HG03432 (cell line): ENCODE measurements at regions not wholly inside any gene's neighbourhood (a gene's known extent, or its start where the extent isn't known, plus 50 kb on each side); places are given as distances from the start of the nearest gene placed in this dataset.
"Not testable (repeated sequence)": the region's sequence is repeated elsewhere in the genome, so short reads cannot be mapped to it uniquely, and the experiment has no call there.

ENCODE experiments used
- ATAC-seq: cut with Tn5 transposase; IDR thresholded peaks from one replicate; pipeline ENCODE4 v1.9.1; 2021; ENCODE audit warnings: mild to moderate bottlenecking, moderate library complexity; ENCODE audit not compliant: unreplicated experiment

DNA sequence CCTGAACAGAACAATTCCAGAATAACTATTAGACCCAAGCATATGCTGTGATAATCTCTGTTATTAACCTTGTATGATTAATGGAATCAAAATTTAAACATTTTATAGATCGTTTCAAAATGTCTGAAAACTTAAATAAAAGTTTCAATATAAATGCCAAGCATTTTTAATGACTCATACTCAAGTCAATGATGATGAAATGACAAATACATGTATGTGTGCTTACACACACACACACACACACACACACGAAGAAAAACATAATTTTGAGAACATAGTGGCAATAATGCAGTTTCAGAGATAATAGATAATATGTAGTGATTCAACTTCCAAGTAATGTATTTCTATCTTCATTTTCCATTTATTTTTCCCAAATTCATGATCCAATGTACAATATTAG, 384.9 kb upstream of the FOXG1 start:
- ATAC-seq: no peak

DNA sequence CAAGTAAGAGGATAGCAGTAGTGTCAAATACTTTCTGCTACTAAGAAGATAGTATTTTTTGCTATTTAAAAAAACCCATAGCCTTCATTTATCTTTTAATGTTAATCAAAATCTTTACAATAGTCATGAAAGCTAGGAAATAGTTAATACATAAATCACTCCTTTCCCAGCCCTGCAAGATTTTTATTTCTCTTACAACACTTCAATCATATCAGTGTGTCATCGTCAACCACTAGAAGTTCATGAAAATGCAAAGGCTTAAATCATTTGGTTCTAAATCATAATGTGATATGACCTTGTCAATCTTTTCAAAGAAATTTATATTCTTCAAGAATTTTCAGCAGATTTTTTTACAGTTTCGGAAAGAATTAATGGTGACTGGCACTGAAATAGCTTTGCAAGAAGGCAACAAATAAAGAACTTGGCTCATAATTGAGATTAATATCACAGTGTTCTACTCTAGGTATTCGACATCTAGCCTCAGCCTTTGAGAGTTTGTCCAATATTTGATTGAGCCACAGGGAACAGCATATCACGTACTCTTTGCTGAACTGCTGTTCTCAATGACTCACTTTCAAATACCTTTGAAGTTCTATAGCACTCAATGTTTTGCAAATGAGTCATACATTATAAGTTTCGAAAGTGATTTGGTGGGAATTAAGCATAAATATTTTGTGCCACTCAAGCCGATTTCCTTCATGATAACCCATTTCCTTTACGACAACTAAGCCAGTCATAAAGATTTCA, 384.0 kb upstream of the FOXG1 start:
- ATAC-seq: no peak

DNA sequence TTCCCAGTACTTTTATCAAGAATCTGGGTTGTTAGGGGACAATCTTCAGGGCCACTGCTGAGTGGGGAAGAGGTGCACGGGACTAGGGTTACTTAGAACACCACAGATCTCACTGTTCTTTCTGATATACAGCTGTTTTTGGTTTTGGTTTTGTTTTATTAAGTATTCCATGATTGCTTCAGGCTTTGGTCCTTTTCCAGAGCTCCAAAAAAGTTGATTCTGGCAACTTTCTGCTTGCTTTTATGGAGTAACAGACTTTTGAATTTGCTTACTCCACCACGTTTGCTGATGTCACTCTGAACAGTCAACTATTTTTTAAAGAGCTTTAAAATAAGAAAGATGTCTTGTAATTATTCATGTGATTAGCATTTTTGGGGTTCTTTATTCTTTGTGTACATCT, 368.1 kb upstream of the FOXG1 start:
- ATAC-seq: no peak

DNA sequence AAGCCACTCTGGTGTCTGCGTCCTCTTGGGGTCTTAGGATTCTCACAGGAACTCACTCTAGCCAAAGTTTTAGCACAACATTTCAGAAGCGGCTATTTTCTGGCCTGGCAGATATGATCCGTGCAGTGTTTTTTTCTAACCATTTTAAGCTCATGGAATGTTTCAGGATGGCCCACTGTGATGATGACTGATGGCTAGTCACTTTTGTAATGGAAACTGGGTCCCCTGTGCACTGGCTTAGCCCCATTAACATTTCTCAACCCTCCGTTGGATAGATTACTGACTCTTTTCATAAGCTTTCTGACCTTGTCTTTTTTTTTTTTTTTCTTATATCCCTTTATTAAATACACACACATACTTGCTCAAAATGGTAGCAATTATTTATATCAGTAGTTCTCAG, 364.9 kb upstream of the FOXG1 start:
- ATAC-seq: not testable (repeated sequence)

DNA sequence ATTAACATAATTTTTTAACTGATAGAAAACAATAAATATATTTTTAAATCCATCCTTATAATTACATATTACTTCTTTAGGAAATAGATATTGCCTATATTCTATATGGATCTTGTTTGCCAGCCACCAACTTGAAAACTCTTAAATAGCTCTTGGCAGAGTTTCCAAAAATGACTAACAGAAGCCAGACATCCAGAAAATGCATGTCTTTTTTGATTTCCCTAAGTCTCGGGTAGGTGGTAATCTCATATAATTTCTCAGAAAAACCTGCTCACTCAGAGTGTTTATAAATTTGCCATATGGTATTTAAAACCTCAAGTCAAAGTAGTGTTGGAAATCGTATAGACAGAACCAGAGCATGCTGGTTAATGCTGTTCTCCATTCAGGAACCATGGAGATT, 360.4 kb upstream of the FOXG1 start:
- no peak for ATAC-seq

DNA sequence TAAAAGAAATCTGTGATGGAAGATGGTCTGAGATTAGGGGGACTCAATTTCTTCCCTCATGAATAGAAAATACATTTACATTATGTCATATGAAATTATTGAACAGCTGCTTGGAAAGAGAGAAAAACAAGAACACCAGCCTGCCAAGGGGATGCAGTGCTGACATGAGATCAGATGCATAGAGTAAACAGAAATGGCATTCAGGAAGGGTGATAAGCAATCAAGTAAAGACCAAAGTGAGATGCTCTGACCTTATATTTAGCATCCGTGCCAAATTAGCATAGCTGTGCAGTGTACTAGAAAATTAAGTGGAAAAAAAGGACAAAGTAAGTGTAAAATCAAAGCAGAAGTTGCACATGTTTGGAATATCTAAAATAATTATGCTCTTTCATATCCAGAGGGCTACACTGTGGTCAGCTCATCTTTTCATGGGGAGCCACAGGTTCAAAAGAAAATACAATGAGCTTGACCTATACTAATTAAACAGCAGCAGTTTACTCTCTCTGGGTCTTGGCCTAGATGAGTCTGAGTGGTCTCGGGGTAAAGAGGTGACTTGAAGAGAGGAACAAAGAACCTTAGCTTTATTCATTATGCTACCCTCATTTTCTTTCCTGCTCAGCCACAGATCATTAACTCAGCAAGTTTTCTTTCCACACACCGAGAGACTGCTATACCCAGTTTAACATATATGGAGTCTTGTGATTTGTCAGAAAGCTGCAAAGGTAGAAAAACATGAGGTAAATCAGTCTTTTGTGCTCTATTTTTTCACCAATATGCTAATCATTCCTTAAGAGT, 359.4 kb upstream of the FOXG1 start:
- ATAC-seq: no peak

DNA sequence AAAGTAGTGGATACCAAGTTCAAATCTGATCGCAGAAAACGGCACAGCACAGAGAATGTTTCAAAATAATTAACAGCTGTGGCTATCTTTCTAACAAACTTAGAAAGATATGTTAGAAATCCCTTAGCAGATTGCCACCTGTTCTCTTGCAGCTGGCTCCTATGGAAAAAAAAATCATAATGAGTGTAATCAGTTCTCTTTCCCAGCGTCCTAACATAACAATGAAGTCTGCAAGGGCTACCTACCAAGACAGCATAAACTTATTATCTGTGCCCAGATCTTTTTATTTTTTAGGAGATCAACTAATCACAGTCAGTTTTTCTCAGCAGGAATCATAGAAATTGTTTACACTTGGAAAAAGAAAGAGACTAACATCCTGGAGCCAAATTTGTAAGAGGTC, 358.6 kb upstream of the FOXG1 start:
- no peak for ATAC-seq

DNA sequence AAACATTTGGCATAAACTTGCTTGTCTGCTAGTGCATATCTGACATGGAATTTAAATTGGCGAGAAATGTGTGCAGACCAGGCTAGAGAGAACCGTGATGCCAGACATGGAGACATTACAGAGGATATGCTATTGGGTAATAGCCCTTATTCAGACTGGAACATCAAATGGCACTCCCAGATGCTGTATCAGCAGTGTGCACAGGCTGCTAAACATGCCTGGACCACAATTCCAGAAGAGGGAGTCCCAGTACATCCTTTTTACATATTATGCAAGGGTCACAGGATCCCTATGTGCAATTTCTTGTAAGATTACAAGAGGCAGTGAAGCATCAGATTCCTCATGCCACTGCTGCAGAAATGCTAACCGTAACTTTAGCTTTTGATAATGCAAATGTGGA, 354.5 kb upstream of the FOXG1 start:
- no peak for ATAC-seq

DNA sequence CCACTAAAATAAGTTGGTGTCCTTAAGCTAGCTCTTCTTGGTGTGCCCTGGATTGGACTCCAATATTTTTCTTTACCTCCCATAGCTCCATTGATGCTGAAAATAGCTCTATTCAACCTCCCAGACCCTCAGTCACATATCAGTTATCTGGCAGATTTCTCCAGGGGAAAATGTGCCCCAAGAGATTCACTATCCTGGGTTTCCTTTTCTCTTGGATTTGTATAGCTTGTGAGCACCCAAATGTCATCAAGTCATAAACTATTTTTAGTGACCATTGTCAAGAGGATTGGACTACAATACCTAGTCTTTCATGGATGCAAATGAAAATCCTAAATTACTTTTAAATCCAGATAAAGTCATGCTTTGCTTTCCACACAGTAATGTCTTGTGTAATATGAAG, 339.6 kb upstream of the FOXG1 start:
- ATAC-seq: no peak

DNA sequence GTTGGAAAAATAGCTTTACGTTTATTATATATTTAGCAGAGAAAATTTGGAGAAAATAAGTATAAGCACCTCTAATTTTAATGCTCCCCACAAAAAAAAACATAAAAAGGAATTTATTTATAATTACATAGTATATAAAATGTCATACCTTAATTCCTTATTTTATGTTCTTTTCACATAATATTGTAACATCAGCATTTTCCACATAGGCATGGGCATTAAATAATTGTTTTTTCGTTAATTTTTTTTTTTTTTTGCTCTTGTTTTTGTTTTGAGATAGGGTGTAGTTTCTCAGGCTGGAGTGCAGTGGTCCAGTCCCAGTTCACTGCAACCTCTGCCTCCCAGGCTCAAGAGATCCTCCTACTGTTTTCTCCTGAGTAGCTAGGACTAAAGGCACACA, 329.8 kb upstream of the FOXG1 start:
- ATAC-seq: no peak

DNA sequence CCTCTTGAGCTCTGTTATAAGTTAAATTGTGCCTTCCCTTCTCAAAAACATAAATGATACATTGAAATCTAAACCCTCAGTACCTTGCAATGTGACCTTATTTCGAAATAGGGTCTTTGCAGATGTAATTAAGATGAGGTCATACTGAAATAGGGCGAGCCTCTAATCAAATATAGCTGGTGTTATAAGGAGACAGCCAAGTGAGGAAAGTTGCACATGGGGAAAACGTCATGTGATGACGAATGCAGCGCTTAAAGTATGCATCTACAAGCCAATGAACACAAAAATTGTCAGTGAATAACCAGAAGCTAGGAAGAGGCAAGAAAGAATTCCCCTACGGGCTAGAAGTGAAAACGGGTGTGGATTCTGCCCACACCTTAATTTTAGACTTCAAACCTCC, 305.2 kb upstream of the FOXG1 start:
- ATAC-seq: no peak

DNA sequence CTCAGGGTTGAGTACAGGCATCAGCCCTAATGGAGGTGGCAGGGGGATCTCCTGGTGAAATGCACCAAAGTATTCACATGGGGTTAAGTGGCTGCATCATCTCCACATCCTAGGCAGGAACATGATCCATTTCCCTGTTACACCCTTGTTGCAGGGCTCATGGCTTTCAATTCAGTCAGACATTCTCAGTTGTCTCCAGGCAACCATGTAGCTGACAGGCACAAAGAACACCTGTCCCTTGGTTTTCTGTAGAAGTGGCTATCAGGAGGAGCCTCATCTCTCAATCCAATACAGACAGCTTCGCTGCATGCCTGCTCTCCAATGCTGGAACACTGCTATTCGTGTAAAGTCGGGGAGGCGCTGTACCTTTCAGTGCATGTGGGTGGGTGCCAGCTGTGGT, 299.0 kb upstream of the FOXG1 start:
- no peak for ATAC-seq

DNA sequence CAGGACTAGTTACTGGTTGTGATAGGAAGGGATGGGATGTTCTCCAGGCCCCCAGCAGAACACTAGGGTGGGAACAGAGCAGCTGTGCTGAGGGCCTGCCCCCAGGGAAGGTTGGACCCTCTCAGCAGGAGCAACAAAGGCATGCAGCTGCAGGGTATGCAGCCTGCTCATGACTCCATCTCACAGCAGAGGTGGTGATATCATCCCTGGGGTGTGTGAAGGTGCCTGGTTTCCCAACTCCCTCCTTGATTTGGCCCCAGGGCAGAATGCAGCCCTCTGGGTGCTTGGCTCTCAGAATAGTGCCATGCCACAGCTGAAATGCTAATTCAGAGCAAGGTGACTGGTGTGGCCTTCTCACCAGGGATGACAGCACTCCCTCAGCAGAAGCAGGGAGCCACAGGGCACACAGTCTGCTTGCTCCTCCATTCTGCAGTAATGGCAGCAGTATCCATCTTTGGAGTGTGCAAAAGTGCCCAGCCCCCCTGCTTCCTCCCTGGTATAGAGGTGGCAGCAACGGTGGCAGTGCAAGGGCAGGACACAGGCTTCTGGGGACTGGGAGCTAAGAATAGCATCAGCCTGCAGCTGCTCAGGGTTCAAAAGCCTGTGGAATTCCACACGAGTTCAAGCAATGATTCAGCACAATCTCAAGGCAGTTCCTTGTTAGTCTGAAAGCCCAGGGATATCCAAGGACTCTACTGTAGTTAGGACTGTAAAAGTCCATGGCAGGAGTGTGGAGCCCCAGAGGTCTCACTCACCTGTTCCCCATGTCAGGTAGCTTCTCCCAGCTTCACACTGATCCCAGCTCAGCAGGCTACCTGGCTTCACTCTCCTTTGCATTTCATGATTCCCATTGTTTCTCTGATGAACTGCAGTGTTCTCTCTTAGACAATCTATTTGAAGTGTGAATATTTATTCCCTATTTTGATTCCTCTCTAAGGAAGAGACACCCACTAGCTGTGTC, 298.1 kb upstream of the FOXG1 start:
- ATAC-seq: no peak

DNA sequence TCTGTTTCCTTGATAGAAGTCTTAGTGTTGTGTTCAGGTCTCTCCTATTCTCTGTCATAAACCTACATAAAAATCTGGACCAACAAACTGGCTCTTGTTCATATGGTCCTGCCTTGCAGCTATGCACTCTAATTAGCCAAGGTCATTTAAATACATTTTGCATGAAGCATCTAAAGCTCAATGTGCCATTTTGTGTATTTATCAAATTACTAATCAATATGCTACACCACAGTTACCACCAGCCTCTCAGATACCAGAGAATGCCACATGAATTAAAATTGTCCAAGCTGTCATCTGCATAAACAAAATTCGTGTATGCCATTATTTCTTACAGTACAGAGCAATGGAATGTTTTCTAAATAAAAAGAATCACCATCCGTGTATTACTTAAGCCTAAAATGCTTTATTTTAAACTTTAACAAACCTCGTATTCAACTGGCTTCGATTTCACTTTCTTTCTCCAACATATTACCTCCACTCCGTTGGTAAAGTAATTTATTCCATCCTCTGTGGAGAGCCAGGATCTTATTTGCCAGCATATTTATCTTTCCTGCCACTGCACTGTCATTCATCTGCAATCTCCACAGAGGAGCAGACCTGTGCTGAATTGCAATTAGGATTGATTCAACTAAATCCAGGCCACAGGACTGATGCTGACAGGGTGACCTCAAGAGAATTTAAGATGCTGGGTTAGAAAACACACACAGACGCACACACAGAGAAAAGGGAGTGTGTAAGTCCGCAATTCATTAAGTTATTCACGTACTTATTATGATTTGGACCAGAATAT, 284.1 kb upstream of the FOXG1 start:
- no peak for ATAC-seq

DNA sequence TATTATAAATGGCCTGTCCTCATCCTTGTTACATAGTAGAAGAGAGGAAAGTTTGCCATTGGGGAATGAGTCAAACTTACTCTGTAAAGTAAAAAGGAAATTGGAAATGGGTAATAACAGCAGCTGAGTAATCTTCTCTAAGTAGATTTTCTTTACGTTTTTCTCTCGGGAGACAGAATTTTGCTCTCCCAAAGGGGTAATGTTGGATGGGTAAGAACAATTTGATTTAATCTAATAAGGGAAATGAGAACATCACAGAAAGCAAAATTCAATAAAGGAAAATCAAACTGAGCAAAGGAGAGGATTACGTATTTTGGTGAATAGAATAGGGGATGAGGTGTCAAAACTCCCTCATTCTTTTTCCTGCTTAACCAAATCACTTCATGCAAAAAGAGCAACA, 283.1 kb upstream of the FOXG1 start:
- no peak for ATAC-seq

DNA sequence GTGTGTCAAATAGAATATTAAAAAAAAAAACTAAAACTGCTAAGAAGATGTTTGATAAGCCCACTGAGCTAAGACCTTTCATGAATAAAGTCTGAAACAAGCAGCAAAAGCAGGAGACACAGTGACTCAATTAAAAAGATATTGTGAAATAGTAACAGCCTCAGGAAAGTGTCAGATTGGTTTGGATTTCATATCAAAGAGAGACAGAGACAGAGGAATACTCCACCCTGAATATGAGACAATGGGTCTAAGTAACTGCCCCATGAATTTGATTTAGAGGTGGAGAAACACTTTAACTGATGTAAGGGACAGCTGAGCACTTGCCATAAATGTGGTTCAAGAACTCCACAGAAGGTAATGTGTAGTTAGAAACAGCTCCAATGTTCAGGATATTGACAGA, 277.9 kb upstream of the FOXG1 start:
- ATAC-seq: no peak

DNA sequence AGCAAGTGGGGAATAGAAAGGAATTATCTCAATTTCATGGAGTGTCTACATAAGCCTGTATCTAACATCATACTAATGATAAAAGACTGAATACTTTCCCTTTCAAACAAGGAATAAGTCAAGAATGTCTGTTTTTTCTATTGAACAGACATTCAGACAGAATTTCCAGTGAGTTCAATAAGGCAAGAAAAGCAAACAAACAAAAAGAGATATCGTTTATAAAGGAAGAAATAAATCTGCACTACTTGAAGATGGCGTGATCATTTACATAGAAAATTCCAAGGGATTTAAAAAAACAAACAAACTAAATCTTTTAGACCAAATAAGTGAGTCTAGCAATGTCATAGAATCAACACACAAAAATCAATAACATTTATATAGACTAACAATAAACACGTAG, 273.1 kb upstream of the FOXG1 start:
- no peak for ATAC-seq

DNA sequence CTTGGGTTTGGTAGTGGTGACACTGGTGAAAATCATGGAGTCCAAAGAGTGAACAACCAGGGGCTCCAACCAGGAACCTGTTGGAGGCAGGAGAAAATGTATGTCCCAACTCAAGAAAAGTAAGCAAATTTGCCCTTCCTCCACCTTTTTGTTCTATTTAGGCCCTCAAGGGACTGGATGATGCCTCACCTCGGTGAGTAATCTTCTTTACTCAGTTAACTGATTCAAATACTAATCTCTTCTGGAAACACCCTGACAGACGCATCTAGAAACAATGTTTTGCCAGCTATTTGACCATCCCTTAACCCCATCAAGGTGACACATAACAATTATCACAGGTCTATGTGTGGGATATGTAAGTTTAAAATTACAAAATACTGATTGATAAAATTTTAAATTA, 272.4 kb upstream of the FOXG1 start:
- no peak for ATAC-seq

DNA sequence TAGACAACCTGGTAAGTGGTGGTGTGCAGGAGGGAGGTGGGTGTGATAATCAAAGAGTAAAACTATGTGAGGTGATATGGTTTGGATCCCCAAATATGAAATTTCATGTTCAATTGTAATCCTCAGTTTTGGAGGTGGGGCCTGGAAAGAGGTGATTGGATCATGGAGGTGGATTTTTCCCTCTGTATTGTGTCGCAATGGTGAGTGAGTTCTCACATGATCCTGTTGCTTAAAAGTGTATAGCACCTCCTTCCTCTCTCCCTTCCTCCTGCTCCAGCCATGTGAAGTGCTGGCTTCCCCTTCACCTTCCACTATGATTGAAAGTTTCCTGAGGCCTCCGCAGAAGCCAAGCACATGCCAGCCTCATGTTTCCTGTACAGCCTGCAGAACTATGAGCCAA, 270.2 kb upstream of the FOXG1 start:
- ATAC-seq: no peak

DNA sequence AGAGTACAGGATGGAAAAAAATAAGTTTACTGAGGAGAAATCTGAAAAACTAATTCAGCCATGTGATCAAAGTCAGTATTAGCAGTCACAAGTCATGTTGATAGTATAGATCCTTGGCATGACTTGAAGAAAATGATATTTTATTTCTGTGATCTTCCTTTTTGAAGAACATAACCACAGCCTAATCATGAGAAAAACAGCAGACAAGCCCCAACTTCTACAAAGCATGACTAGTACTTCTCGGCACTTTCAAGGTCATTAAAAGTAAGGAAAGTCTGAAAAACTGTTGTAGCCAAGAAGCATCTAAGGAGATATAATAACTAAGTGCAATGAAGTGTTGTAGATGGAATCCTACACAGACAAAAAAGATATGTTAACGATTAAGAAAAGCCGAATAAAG, 264.1 kb upstream of the FOXG1 start:
- ATAC-seq: no peak

DNA sequence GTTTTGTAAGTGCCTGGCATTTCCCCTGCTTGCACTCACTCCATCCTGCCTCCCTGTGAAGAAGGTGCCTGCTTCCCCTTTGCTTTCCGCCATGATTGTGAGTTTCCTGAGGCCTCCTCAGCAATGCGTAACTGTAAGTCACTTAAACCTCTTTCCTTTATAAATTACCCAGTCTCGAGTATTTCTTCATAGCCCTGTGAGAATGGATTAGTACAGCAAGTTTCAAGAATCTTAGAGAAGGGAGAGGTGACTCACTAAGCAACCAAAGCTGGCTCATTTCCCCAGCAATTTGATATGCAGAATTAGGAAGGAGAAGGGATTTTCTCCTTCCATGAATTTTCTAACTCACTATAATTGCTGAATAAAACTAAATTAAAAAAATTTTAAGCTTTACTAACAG, 251.0 kb upstream of the FOXG1 start:
- no peak for ATAC-seq
